ENCODE measurements at regions not wholly inside any gene's neighbourhood (a gene's known extent, or its start where the extent isn't known, plus 50 kb on each side); places are given as distances from the start of the nearest gene placed in this dataset.
"Not testable (repeated sequence)": the region's sequence is repeated elsewhere in the genome, so short reads cannot be mapped to it uniquely, and the experiment has no call there.

DNA sequence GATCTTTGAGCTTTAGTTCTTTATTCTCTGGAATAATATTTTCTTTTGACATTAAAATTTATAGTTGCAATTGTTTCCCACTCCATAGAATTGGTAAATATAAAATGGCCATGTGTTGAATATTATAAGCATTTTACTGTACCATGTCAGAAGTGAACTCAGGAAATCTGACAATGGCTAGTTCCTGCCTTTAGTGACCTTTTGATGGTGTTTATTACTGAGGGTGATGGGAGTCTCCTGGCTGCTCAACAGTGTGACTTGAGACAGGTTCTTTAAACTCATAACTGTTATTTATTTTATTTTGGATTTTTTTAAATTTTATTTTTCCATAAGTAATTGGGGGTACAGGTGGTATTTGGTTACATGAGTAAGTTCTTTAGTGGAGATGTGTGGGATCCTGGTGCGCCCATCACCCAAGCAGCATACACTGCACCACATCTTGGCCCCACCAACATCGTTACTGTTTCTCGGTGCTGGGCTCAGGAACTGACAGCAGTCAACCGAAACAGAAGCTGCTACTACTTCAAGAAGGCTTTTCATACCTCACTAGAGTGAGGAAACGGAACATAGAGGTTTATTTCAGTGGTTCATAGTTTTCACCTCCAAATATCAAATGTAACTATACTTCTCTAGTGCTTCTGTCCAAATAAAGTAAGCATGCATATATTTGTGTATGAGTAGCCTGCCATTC is 90.4 kb downstream of the PLEKHG1 start:
- FAIRE-seq (no peak), DNase-seq (ENCODE audit: insufficient read length, low spot score) (no peak)
- TF ChIP-seq, protein P1, sequence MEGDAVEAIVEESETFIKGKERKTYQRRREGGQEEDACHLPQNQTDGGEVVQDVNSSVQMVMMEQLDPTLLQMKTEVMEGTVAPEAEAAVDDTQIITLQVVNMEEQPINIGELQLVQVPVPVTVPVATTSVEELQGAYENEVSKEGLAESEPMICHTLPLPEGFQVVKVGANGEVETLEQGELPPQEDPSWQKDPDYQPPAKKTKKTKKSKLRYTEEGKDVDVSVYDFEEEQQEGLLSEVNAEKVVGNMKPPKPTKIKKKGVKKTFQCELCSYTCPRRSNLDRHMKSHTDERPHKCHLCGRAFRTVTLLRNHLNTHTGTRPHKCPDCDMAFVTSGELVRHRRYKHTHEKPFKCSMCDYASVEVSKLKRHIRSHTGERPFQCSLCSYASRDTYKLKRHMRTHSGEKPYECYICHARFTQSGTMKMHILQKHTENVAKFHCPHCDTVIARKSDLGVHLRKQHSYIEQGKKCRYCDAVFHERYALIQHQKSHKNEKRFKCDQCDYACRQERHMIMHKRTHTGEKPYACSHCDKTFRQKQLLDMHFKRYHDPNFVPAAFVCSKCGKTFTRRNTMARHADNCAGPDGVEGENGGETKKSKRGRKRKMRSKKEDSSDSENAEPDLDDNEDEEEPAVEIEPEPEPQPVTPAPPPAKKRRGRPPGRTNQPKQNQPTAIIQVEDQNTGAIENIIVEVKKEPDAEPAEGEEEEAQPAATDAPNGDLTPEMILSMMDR (IDR thresholded peaks at IDR 0.05; ENCODE audit: insufficient read depth, missing control alignments), result no peak

DNA sequence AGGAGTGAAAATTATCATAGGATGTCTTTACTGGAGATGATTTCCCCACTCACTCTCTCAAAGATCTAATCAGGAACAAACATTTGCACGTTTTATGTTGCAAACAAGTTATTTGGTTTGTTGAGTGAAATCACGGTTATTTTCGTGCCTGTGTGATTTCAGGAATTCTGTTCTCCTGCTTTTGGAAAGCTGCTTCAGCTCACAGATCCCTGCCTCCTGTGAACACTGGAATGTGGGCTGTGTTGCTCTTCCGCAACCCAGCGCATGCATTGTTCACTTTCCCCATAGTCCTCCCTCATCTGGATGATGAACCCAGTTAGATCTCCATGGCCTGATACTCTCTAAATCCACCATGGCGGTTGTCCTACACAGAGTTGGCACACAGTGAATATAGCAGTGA is 91.0 kb downstream of the PLEKHG1 start:
- TF ChIP-seq, protein P1 (IDR thresholded peaks at IDR 0.05; ENCODE audit: insufficient read depth, missing control alignments), result no peak
- FAIRE-seq (no peak), DNase-seq (ENCODE audit: insufficient read length, low spot score) (no peak)

DNA sequence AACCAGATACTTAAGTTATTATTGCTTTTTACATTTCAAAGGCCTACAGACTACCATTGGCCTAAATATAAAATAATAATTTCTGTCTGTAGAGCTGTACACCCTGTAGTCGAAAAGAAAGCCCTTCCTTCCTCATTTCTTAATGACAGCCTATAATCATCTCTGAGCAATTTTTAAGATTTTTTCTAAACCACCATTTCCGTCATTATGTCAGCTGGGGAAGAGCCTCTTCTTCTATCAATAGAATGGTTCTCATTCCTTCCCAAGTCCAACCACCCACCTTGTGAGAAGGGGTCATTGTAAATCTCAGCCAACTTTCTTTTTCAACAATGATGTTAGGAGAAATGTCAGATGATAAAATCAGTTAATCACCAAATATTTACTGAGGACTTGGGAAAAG is 91.8 kb downstream of the PLEKHG1 start:
- DNase-seq (ENCODE audit: insufficient read length, low spot score), result no peak
- FAIRE-seq, result no peak
- TF ChIP-seq, protein P1 (IDR thresholded peaks at IDR 0.05; ENCODE audit: insufficient read depth, missing control alignments), result no peak

DNA sequence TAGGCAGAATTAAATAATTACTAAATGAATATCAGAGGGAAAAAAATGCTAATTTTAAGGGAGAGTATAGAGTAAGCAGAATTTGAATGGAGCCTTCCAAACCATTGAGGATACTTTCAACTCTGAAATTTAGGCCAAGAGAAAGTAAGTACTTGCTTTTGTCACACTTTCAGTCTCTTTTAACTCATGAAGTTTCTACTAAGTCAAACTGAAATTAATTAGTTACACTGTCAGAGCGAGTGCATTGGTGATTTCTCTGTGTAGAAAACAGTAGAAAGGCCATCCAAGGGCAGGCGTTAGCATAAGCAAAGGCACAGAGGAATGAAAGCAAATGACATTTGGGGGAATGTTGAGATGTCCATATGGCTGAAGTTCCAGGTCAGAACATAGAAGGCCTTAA is 92.9 kb downstream of the PLEKHG1 start:
- DNase-seq (ENCODE audit: insufficient read length, low spot score), result no peak
- TF ChIP-seq, protein P1 (IDR thresholded peaks at IDR 0.05; ENCODE audit: insufficient read depth, missing control alignments), result no peak
- no peak for FAIRE-seq

DNA sequence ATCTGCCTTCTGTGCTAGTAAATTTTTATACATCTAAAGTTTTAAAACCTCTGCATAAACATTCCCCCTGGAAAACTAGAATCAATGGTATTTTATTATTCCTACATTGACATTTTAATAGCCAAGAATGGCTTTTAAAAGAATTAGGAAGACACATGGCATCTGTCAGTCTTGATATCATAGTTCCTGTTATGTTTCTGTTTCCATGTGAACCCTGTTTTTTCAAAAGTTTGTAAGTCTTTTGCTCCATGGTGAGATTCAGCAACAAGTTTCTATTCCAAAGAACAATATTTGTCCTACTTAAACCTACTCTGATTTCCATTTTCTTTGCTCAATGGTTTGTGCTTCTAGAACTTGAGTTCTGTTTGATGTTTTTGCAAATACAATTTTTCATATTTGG is 95.2 kb downstream of the PLEKHG1 start:
- FAIRE-seq (no peak), DNase-seq (ENCODE audit: insufficient read length, low spot score) (no peak)
- TF ChIP-seq, protein P1 (IDR thresholded peaks at IDR 0.05; ENCODE audit: insufficient read depth, missing control alignments), result no peak

DNA sequence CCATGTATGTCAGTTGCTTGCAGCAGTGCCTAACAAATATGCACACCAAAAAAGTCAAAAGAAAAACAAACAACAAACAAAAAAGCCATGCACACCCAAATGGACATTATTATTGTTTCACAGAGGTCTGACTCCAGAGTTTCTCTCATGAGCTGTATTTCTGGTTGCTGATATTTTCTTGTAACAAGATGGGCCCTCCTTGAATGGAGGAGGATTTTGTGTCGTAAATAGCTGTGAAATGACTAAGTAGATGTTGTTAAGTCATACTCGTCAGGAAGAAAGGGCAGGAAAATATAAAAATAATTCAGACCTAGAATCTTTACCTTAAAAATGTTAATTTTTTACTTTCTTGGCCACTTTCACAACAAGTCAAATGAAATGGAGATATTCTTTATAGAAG is 96.0 kb downstream of the PLEKHG1 start:
- FAIRE-seq, result no peak
- TF ChIP-seq, protein P1 (IDR thresholded peaks at IDR 0.05; ENCODE audit: insufficient read depth, missing control alignments), result no peak
- DNase-seq (ENCODE audit: insufficient read length, low spot score), result no peak

DNA sequence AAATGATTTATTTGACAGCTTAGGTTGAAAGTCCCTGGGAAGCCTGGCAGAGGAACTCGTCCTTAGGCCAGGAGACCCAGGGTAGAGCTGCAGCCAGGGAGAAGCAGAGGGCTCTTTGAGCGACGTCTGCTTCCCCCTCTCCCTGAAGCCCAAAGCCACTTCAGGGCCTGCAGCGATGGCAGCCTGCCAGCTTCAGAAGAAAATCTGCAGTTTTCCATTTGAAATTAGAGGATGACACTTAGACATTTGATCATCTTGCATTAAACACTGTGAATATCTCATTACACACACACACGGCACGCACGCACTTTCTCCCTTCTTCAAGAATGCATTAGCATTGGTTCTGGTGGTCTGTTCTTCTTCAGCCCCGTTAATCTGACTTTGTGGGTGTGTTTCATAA is 96.5 kb downstream of the PLEKHG1 start:
- TF ChIP-seq, protein P1 (IDR thresholded peaks at IDR 0.05; ENCODE audit: insufficient read depth, missing control alignments), result no peak
- FAIRE-seq, result no peak
- no peak for DNase-seq (ENCODE audit: insufficient read length, low spot score)

DNA sequence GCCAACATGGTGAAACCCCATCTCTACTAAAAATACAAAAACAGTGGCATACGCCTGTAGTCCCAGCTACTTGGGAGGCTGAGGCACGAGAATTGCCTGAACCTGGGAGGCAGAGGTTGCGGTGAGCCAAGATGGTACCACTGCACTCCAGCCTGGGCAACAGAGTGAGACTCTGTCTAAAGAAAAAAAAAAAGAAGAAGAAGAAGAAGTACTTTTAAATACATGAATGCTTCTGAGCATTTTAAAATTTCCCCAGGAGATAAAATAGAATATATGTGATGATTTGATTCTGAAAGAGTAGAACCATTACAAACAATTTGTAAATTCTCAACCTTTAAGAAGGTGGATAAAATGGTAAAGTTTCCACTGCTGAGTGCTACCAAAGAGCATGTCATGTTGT is 97.2 kb downstream of the PLEKHG1 start:
- not testable (repeated sequence) for FAIRE-seq; DNase-seq (ENCODE audit: insufficient read length, low spot score)

All from D721Med (cell line).